IMR-90 (cell line): ENCODE measurements at regions not wholly inside any gene's neighbourhood (a gene's known extent, or its start where the extent isn't known, plus 50 kb on each side); places are given as distances from the start of the nearest gene placed in this dataset.

Experiments
- ATAC-seq: fragments of 200-7000 bp; cut with Tn5 transposase; 2 replicates; pipeline ENCODE4 v1.9.1; 2020; ENCODE audit warnings: low read depth, mild to moderate bottlenecking, moderate library complexity
- BruUV-seq: library from RNA; stranded (reverse); fragments of 400-500 nt; replicated peaks from 2 replicates; lab custom pipeline; 2021; lab: Mats Ljungman, UMichigan
- CTCF ChIA-PET: fragments of 300-600 bp; formaldehyde crosslinking; extraction: SDS; loops from one replicate; lab custom pipeline; 2021; ENCODE audit warnings: antibody characterized with exemption; lab: Yijun Ruan, JAX
- POLR2A ChIA-PET: fragments of 300-600 bp; sonication (Branson Sonifier 250); formaldehyde crosslinking; loops from one replicate; lab custom pipeline; 2022; ENCODE audit warnings: antibody characterized with exemption; ENCODE audit not compliant: unreplicated experiment; lab: Charles Lee
- DNase-seq: peaks from one replicate; pipeline ENCODE4 v3.0.0; 2013
- H2AFZ ChIP-seq: replicated peaks from 2 replicates; pipeline ENCODE3; 2013; ENCODE audit warnings: low read length, mild to moderate bottlenecking; ENCODE audit not compliant: poor library complexity
- H2AK5ac ChIP-seq: 2 replicates; pipeline ENCODE4 v1.6.1; 2013; ENCODE audit warnings: low read depth, low read length, inconsistent platforms
- H2AK9ac ChIP-seq: replicated peaks from 2 replicates; pipeline ENCODE3; 2013; ENCODE audit warnings: mild to moderate bottlenecking, low read depth, low read length, moderate library complexity; ENCODE audit not compliant: poor library complexity
- H2BK120ac ChIP-seq: 2 replicates; pipeline ENCODE4 v1.6.1; 2013; ENCODE audit warnings: low read depth, low read length, inconsistent platforms
- H2BK15ac ChIP-seq: 3 replicates; pipeline ENCODE4 v1.6.1; 2013; ENCODE audit warnings: low read depth, low read length, inconsistent platforms
- H2BK20ac ChIP-seq: 2 replicates; pipeline ENCODE4 v1.6.1; 2013; ENCODE audit warnings: low read depth, mild to moderate bottlenecking, inconsistent platforms, low read length, moderate library complexity
- H2BK5ac ChIP-seq: 2 replicates; pipeline ENCODE4 v1.6.1; 2013; ENCODE audit warnings: mild to moderate bottlenecking, low read depth, low read length, inconsistent platforms; ENCODE audit not compliant: poor library complexity, severe bottlenecking
- H3K14ac ChIP-seq: replicated peaks from 2 replicates; pipeline ENCODE4 v1.6.1; 2013; ENCODE audit warnings: low read depth, low read length, inconsistent platforms
- H3K18ac ChIP-seq: 2 replicates; pipeline ENCODE4 v1.6.1; 2013; ENCODE audit warnings: low read depth, low read length, control low read depth
- H3K23ac ChIP-seq: 2 replicates; pipeline ENCODE4 v1.6.1; 2013; ENCODE audit warnings: low read depth, low read length, inconsistent platforms
- H3K27ac ChIP-seq: 2 replicates; pipeline ENCODE4 v1.5.1; 2013; ENCODE audit warnings: mild to moderate bottlenecking, control low read depth, low read length; ENCODE audit not compliant: insufficient read depth
- H3K27me3 ChIP-seq: 2 replicates; pipeline ENCODE4 v1.6.1; 2013; ENCODE audit warnings: low read length; ENCODE audit not compliant: control insufficient read depth, insufficient read depth
- H3K36me3 ChIP-seq: 2 replicates; pipeline ENCODE4 v1.6.1; 2013; ENCODE audit warnings: low read length, mixed read lengths; ENCODE audit not compliant: control insufficient read depth, insufficient read depth
- H3K4ac ChIP-seq: 2 replicates; pipeline ENCODE4 v1.6.1; 2013; ENCODE audit warnings: low read depth, low read length, inconsistent platforms
- H3K4me1 ChIP-seq: 2 replicates; pipeline ENCODE4 v1.6.1; 2013; ENCODE audit warnings: low read length, mixed read lengths; ENCODE audit not compliant: control insufficient read depth, insufficient read depth
- H3K4me2 ChIP-seq: 2 replicates; pipeline ENCODE4 v1.6.1; 2013; ENCODE audit warnings: low read depth, mild to moderate bottlenecking, control low read depth, low read length, moderate library complexity
- H3K4me3 ChIP-seq: 2 replicates; pipeline ENCODE4 v1.5.1; 2013; ENCODE audit warnings: low read depth, mild to moderate bottlenecking, control low read depth, low read length, moderate library complexity; ENCODE audit not compliant: insufficient read depth
- H3K56ac ChIP-seq: 2 replicates; pipeline ENCODE4 v1.6.1; 2013; ENCODE audit warnings: low read length, inconsistent platforms; ENCODE audit not compliant: insufficient read depth; ENCODE audit errors: extremely low read depth
- H3K79me1 ChIP-seq, 2 experiments: 2 replicates each; pipeline ENCODE4 v1.6.1; 2013; ENCODE audit warnings: low read length in 2 of 2, inconsistent platforms in 1 of 2, low read depth in 1 of 2
- H3K9ac ChIP-seq: 2 replicates; pipeline ENCODE4 v1.6.1; 2013; ENCODE audit warnings: low read depth, low read length, control low read depth
- H3K9me1 ChIP-seq: 2 replicates; pipeline ENCODE4 v1.6.1; 2013; ENCODE audit warnings: low read length, inconsistent platforms; ENCODE audit not compliant: insufficient read depth
- H3K9me3 ChIP-seq: 2 replicates; pipeline ENCODE4 v1.6.1; 2013; ENCODE audit warnings: low read length; ENCODE audit not compliant: control insufficient read depth, insufficient read depth
- H4K20me1 ChIP-seq: 2 replicates; pipeline ENCODE4 v1.6.1; 2013; ENCODE audit warnings: low read length, inconsistent platforms; ENCODE audit not compliant: insufficient read depth
- H4K5ac ChIP-seq: 2 replicates; pipeline ENCODE4 v1.6.1; 2013; ENCODE audit warnings: mild to moderate bottlenecking, low read depth, low read length, control low read depth
- H4K8ac ChIP-seq, 2 experiments: 2 replicates each; pipeline ENCODE4 v1.6.1; 2013; ENCODE audit warnings: low read depth in 2 of 2, low read length in 2 of 2, control low read depth in 1 of 2, inconsistent platforms in 1 of 2
- H4K91ac ChIP-seq: 2 replicates; pipeline ENCODE4 v1.6.1; 2013; ENCODE audit warnings: low read depth, low read length, inconsistent platforms; ENCODE audit not compliant: insufficient read depth
- POLR2A ChIP-seq: IDR thresholded peaks from 2 replicates; pipeline ENCODE4 v1.6.1; 2012; ENCODE audit warnings: mild to moderate bottlenecking, low read depth, low read length
- WGBS, 2 experiments: methylation state at CpG; one replicate each; pipeline versions ENCODE4 v1.1.5 to v1.1.7; 2013; ENCODE audit warnings: missing lambda C conversion rate in 2 of 2; ENCODE audit not compliant: insufficient read length in 1 of 2; ENCODE audit errors: extremely low coverage in 2 of 2; 5-methylcytosine and 5-hydroxymethylcytosine counted together
- dilution Hi-C: fragments of 300-500 bp; cut with HindIII; formaldehyde crosslinking; loops from one replicate; pipeline ENCODE4 v1.14.3; 2018; ENCODE audit warnings: low sequenced_read_pairs; ENCODE audit not compliant: unreplicated experiment
- in situ Hi-C: fragments of 300-500 bp; cut with MboI; formaldehyde crosslinking; loops from 3 replicates; pipeline ENCODE4 v1.14.3; 2019; ENCODE audit warnings: low sequenced_read_pairs, inconsistent platforms, mixed read lengths
- intact Hi-C: fragments of 100-400 bp; cut with micrococcal nuclease; formaldehyde crosslinking; loops from 2 replicates; pipeline ENCODE4 v1.10.0; 2022

- TF ChIP-seq POLR2A = no peak
- BruUV-seq = no TSS peak
- H2BK5ac ChIP-seq = no peak overlapping the region
These were observed 298.6 kb upstream of the PPFIA2 start for GRCh38 chr12:82057770-82058169.

More at GRCh38 chr12:82057770-82058169, 298.6 kb upstream of the PPFIA2 start:
- Histone ChIP-seq H3K4me2 (no peak overlapping the region), H3K9me3 (no peaks in the 10 kb centered on the region), H2BK120ac (no peak overlapping the region), H3K4ac (no peak overlapping the region), H3K27me3 (no peaks in the 10 kb centered on the region), H3K27ac (no peak overlapping the region), H3K14ac (no peak overlapping the region), H2BK15ac (no peak overlapping the region), H4K20me1 (no peaks in the 10 kb centered on the region), H3K56ac (no peak overlapping the region), H4K5ac (no peak overlapping the region), H3K4me3 (no peak overlapping the region), H3K9me1 (no peaks in the 10 kb centered on the region), H2AK5ac (no peak overlapping the region), H4K8ac (no peak overlapping the region), H3K36me3 (no peaks in the 10 kb centered on the region), H3K79me1 (no peaks in the 10 kb centered on the region), H2AFZ (no peak overlapping the region), H3K9ac (no peak overlapping the region), H3K23ac (no peak overlapping the region), H2AK9ac (no peak overlapping the region), H2BK20ac (no peak overlapping the region), H4K91ac (no peak overlapping the region), H3K4me1 (no peaks in the 10 kb centered on the region), H3K18ac (no peak overlapping the region)
- dilution Hi-C loops (no loop called here), in situ Hi-C loops (no loop called here), intact Hi-C loops (no loop called here)
- CTCF ChIA-PET = no interaction called here
- DNase-seq = no peak
- no CpG with 5 or more reads among the region's 2 CpGs for WGBS, 2 experiments
- POLR2A ChIA-PET = interaction anchor here (0.7 kb wide), 1 partner anchor 1413 kb away, joined by 6 read pairs; no protein-coding TSS in a partner anchor
- no peak for ATAC-seq
